ENCODE measurements at regions not wholly inside any gene's neighbourhood (a gene's known extent, or its start where the extent isn't known, plus 50 kb on each side); places are given as distances from the start of the nearest gene placed in this dataset.

DNA sequence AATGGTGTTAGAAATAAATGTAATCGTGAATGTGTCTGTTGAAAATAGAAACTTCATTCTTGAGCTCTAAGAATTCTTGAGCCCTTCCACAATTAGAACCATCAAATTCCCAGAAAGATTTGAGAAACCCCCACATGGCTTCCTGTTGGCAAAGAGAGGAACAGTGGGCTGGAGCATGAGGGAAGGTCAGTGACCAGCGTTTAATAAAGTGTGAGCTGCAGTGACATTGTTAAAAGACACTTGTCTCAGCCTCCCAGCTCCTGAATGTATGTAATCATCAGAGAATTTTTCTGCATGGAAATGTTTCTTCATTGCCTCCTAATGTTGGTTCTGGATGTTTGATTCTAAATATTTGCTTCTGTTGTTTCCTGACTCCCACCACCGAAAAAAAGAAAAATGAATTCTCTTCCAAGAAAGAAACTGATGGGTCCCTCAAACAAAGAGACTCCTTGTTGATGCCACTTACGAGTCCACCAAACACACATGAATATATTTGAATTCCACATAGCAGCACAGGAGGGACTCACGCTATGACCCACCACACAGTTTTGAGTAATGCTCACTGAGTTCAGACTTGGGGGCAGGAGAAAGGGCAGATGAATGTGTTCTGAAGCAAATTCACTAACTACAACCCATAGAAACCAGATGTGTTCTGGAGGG is 225.1 kb upstream of the KLHL29 start:
- ChIA-PET POLR2A (ENCODE audit: low non-redundant PET) (no interaction called here), CTCF (interaction anchor here (0.7 kb wide), 1 partner anchor 629 kb away, joined by 3 read pairs; no protein-coding TSS in a partner anchor)
- no peak overlapping the region for H3K27ac ChIP-seq
- DNase-seq (ENCODE audit: low spot score) = no peak
- TF ChIP-seq CTCF (conservative IDR thresholded peaks at IDR 0.05; ENCODE audit: low read depth) = no peak

GRCh38 chr2:23164173-23164572 is 220.8 kb upstream of the KLHL29 start:
- POLR2A ChIA-PET (ENCODE audit: low non-redundant PET) = no interaction called here
- no peak overlapping the region for H3K27ac ChIP-seq
- DNase-seq (ENCODE audit: low spot score) = no peak
- CTCF ChIA-PET = no interaction called here
- no peak for TF ChIP-seq CTCF (conservative IDR thresholded peaks at IDR 0.05; ENCODE audit: low read depth)

GRCh38 chr2:23169896-23170295 is 215.1 kb upstream of the KLHL29 start:
- DNase-seq (ENCODE audit: low spot score) = no peak
- ChIA-PET POLR2A (ENCODE audit: low non-redundant PET) (no interaction called here), CTCF (interaction anchor here (0.6 kb wide), 1 partner anchor 90 kb away, joined by 3 read pairs; no protein-coding TSS in a partner anchor)
- no peak overlapping the region for H3K27ac ChIP-seq
- no peak for TF ChIP-seq CTCF (conservative IDR thresholded peaks at IDR 0.05; ENCODE audit: low read depth)

DNA sequence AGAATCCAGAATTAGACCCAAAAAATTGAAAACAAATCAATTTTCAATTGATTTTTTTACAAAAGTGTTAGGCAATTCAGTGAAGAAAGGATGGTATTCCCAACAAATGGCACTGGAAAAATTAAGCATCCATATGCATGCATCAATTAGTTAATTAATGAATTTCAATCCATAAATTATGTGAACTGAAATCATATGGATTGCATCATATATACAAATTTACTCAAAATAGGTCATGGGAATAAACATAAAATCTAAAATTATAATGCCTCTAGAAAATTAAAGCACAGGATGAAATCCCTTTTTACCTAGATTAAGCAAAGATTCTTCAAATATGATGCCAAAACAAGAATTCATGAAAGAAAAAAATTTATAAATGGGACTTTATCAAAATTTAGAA is 213.9 kb upstream of the KLHL29 start:
- ChIA-PET CTCF (no interaction called here), POLR2A (ENCODE audit: low non-redundant PET) (no interaction called here)
- DNase-seq (ENCODE audit: low spot score) = no peak
- TF ChIP-seq CTCF (conservative IDR thresholded peaks at IDR 0.05; ENCODE audit: low read depth) = no peak
- no peak overlapping the region for H3K27ac ChIP-seq

- POLR2A ChIA-PET (ENCODE audit: low non-redundant PET) = no interaction called here
- H3K27ac ChIP-seq = no peak overlapping the region
- CTCF ChIA-PET = no interaction called here
- no peak for DNase-seq (ENCODE audit: low spot score)
- no peak for TF ChIP-seq CTCF (conservative IDR thresholded peaks at IDR 0.05; ENCODE audit: low read depth)
Measured at GRCh38 chr2:23178396-23178795, 206.6 kb upstream of the KLHL29 start.

- POLR2A ChIA-PET (ENCODE audit: low non-redundant PET) = no interaction called here
- CTCF ChIA-PET = no interaction called here
- no peak for DNase-seq (ENCODE audit: low spot score)
- H3K27ac ChIP-seq = no peak overlapping the region
- no peak for TF ChIP-seq CTCF (conservative IDR thresholded peaks at IDR 0.05; ENCODE audit: low read depth)
Measured at GRCh38 chr2:23183733-23184132, 201.2 kb upstream of the KLHL29 start.
